Dendritic cell treated with granulocyte-macrophage colony-stimulating factor and Interleukin-4, amounts not matched to agents 40 ng/mL and 50 ng/mL, for 4 days (primary cell): ENCODE measurements at regions not wholly inside any gene's neighbourhood (a gene's known extent, or its start where the extent isn't known, plus 50 kb on each side); places are given as distances from the start of the nearest gene placed in this dataset.
"Not testable (repeated sequence)": the region's sequence is repeated elsewhere in the genome, so short reads cannot be mapped to it uniquely, and the experiment has no call there.

ENCODE experiments used
- H3K27ac Mint-ChIP-seq: one replicate; pipeline ENCODE4 v1.8.0; 2022; ENCODE audit warnings: mild to moderate bottlenecking, mixed read lengths
- H3K27me3 Mint-ChIP-seq: one replicate; pipeline ENCODE4 v1.8.0; 2022; ENCODE audit warnings: mild to moderate bottlenecking, mixed read lengths
- H3K36me3 Mint-ChIP-seq: one replicate; pipeline ENCODE4 v1.8.0; 2022; ENCODE audit warnings: low read depth, mixed read lengths
- H3K4me1 Mint-ChIP-seq: one replicate; pipeline ENCODE4 v1.8.0; 2022; ENCODE audit warnings: low read depth, mixed read lengths
- H3K4me3 Mint-ChIP-seq: one replicate; pipeline ENCODE4 v1.8.0; 2022; ENCODE audit warnings: mild to moderate bottlenecking, moderate library complexity, mixed read lengths
- H3K9me3 Mint-ChIP-seq: one replicate; pipeline ENCODE4 v1.8.0; 2022; ENCODE audit warnings: mixed read lengths
- intact Hi-C: fragments of 100-400 bp; cut with micrococcal nuclease; formaldehyde crosslinking; loops from one replicate; pipeline ENCODE4 v1.15.0; 2022

GRCh38 chr15:59923508-59923907, 80.6 kb upstream of the FOXB1 start:
- Mint-ChIP-seq H3K27me3 (no peaks in the 10 kb centered on the region), H3K36me3 (no peaks in the 10 kb centered on the region), H3K9me3 (no peaks in the 10 kb centered on the region), H3K4me3 (no peak overlapping the region), H3K4me1 (no peaks in the 10 kb centered on the region), H3K27ac (no peak overlapping the region)
- intact Hi-C loops, result no loop called here

DNA sequence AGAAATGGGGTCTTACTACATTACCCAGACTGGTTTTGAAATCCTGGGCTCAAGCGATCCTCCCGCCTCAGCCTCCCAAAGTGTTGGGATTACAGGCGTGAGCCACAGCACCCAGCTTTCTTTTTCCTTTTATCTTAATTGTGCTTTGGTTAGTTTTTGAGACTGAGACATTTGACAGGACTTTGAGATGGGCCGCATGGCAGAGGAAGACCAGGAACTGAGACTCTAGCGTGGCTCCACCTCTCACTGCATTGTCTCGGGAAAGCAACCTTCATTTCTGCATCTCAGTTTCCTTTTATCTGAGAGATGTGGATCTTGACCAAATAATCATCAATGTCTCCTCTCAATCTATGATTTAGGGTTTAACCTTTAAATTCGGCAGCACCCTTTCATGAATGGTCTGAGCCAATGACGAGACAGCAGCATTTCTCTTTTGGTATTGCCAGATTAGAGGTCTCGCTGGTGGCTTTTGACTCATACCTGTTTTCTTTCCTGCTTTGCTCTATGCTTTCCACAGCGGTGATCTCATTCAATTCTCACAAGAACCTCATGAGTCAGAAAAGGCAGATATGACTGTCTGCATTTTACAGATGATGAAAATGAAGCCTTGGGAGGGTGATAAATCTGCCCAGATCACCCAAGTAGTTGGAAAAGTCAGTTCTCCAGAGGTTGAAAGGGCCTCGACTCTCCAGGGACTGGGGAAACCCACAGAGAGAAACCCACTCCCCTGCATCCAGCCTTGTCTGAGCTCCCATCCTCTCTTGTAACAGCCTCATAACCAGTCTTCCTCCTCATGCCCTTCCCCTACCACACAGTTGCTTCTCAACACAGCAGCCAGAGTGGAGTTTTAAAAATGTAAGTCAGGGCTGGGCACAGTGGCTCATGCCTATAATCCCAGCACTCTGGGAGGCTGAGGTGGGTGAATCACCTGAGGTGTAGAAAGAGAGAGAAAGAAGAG, 84.8 kb upstream of the FOXB1 start:
- H3K4me3 Mint-ChIP-seq, result no peak overlapping the region
- H3K36me3 Mint-ChIP-seq, result no peaks in the 10 kb centered on the region
- H3K27ac Mint-ChIP-seq, result no peak overlapping the region
- H3K27me3 Mint-ChIP-seq, result peaks cover 7% of the 10 kb centered on the region
- intact Hi-C loops, result no loop called here
- H3K4me1 Mint-ChIP-seq, result no peaks in the 10 kb centered on the region
- H3K9me3 Mint-ChIP-seq, result no peaks in the 10 kb centered on the region

GRCh38 chr15:59917504-59918157, 86.5 kb upstream of the FOXB1 start:
- no peak overlapping the region for H3K27ac Mint-ChIP-seq
- no peaks in the 10 kb centered on the region for H3K9me3 Mint-ChIP-seq
- no peak overlapping the region for H3K4me3 Mint-ChIP-seq
- intact Hi-C loops, result loop anchor here (2.0 kb wide), 2 partner anchors 261 to 409 kb away; no protein-coding TSS in a partner anchor
- H3K27me3 Mint-ChIP-seq, result peaks cover 9% of the 10 kb centered on the region
- H3K36me3 Mint-ChIP-seq, result no peaks in the 10 kb centered on the region
- H3K4me1 Mint-ChIP-seq, result no peaks in the 10 kb centered on the region

GRCh38 chr15:59906046-59906445, 98.1 kb upstream of the FOXB1 start:
- no peaks in the 10 kb centered on the region for H3K36me3 Mint-ChIP-seq
- intact Hi-C loops, result no loop called here
- H3K4me1 Mint-ChIP-seq, result peaks cover 6% of the 10 kb centered on the region
- no peak overlapping the region for H3K27ac Mint-ChIP-seq
- H3K27me3 Mint-ChIP-seq, result peaks cover 13% of the 10 kb centered on the region
- H3K4me3 Mint-ChIP-seq, result no peak overlapping the region
- H3K9me3 Mint-ChIP-seq, result no peaks in the 10 kb centered on the region

- Mint-ChIP-seq H3K9me3 (no peaks in the 10 kb centered on the region), H3K4me3 (no peak overlapping the region), H3K27me3 (peaks cover 13% of the 10 kb centered on the region), H3K4me1 (peaks cover 6% of the 10 kb centered on the region), H3K27ac (no peak overlapping the region), H3K36me3 (no peaks in the 10 kb centered on the region)
- intact Hi-C loops, result no loop called here
Measured at GRCh38 chr15:59905176-59905575, 98.9 kb upstream of the FOXB1 start.

DNA sequence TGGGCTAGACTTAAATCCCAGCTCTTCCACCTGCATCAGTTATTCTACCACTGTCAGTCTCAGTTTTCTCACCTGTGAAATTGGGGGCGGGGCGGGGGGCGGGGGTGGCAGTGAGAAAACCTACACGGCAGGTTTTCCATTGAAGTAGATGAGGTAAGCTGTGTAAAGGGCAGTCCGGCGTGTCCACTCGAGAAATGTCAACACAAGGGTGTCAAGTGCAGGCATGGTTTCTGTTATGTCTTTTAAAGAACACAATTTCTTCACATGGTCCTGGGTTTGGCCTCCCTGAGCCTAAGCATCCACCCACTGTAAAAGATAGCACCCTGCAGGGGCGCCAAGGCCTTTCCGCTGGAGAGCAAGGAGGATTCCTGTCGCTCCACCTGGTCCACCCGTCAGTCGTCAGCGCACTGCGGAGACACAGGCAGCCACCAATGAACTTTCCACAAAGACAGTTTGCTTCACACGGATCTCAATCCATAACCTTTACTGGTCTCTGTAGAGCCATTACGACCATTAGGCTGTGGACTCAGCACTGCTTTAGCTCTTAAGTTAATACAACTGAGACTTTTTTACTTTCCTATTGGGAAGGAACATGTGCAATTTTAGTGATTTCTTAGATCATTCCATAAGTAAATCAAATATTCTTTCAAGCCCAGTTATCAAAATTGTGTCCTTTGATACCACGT, 99.5 kb upstream of the FOXB1 start:
- H3K4me3 Mint-ChIP-seq, result no peak overlapping the region
- no peaks in the 10 kb centered on the region for H3K9me3 Mint-ChIP-seq
- peaks cover 16% of the 10 kb centered on the region for H3K27me3 Mint-ChIP-seq
- H3K4me1 Mint-ChIP-seq, result peaks cover 6% of the 10 kb centered on the region
- H3K27ac Mint-ChIP-seq, result no peak overlapping the region
- intact Hi-C loops, result no loop called here
- no peaks in the 10 kb centered on the region for H3K36me3 Mint-ChIP-seq

- H3K27me3 Mint-ChIP-seq, result peaks cover 8% of the 10 kb centered on the region
- no peak overlapping the region for H3K4me3 Mint-ChIP-seq
- H3K27ac Mint-ChIP-seq, result no peak overlapping the region
- H3K36me3 Mint-ChIP-seq, result no peaks in the 10 kb centered on the region
- H3K9me3 Mint-ChIP-seq, result no peaks in the 10 kb centered on the region
- no peaks in the 10 kb centered on the region for H3K4me1 Mint-ChIP-seq
- intact Hi-C loops, result no loop called here
Measured at GRCh38 chr15:59896663-59897074, 107.4 kb upstream of the FOXB1 start.

- Mint-ChIP-seq H3K4me1 (no peaks in the 10 kb centered on the region), H3K9me3 (no peaks in the 10 kb centered on the region), H3K27ac (no peak overlapping the region), H3K27me3 (peaks cover 5% of the 10 kb centered on the region), H3K36me3 (no peaks in the 10 kb centered on the region), H3K4me3 (no peak overlapping the region)
- intact Hi-C loops, result no loop called here
Measured at GRCh38 chr15:59894835-59895234, 109.3 kb upstream of the FOXB1 start.

DNA sequence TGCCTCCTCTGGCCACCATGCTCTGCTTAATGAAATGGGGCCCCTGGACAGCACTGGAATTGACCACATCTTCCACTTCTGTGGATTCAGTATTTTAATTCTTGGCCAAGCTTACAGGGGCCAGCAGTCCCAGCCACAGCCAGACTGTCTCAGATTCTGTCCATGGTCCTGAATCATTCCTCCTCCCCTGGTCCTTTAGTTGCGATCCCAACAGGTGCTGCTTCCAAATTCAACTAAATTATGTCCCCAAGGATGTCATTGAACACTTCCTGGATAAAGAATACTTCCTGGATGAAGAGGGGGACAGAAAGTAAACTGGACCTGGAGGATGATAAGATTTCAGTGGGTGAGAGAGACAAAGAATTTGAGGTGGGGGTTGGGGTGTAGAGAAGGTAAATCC, 111.1 kb upstream of the FOXB1 start:
- H3K4me1 Mint-ChIP-seq, result no peaks in the 10 kb centered on the region
- no peak overlapping the region for H3K27ac Mint-ChIP-seq
- H3K36me3 Mint-ChIP-seq, result no peaks in the 10 kb centered on the region
- H3K27me3 Mint-ChIP-seq, result peaks cover 3% of the 10 kb centered on the region
- H3K4me3 Mint-ChIP-seq, result no peak overlapping the region
- intact Hi-C loops, result no loop called here
- no peaks in the 10 kb centered on the region for H3K9me3 Mint-ChIP-seq

- H3K36me3 Mint-ChIP-seq, intact Hi-C loops, H3K27ac Mint-ChIP-seq, H3K4me3 Mint-ChIP-seq, H3K4me1 Mint-ChIP-seq, H3K9me3 Mint-ChIP-seq: not testable (repeated sequence)
- peaks cover 15% of the 10 kb centered on the region for H3K27me3 Mint-ChIP-seq
Measured at GRCh38 chr15:59887870-59888269, 116.2 kb upstream of the FOXB1 start.

GRCh38 chr15:59887211-59887610, 116.9 kb upstream of the FOXB1 start:
- Mint-ChIP-seq H3K27me3 (peaks cover 14% of the 10 kb centered on the region), H3K9me3 (no peaks in the 10 kb centered on the region), H3K36me3 (no peaks in the 10 kb centered on the region), H3K4me1 (no peaks in the 10 kb centered on the region), H3K4me3 (no peak overlapping the region), H3K27ac (no peak overlapping the region)
- intact Hi-C loops, result no loop called here

GRCh38 chr15:59886441-59886840, 117.7 kb upstream of the FOXB1 start:
- intact Hi-C loops, result no loop called here
- H3K36me3 Mint-ChIP-seq, result no peaks in the 10 kb centered on the region

DNA sequence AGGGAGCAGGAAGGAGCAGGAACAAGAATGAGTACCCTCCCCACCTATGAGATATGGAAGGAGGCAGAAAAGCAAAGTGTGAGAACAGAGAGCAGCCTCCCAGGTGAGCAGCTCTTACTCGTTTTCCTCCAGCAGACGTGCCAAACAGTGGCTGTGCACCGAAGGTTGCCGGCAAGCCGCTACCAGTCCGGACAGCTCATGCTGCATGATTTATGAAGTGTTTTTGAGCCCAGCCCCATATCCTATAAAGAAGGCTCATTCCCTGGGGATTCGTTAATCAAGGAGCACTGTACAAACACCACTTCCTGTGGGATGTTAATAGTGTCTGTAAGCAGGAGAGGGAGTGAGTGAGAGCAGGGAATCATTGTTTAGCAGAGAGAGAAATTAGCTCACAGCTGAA, 118.3 kb upstream of the FOXB1 start:
- Mint-ChIP-seq H3K36me3 (no peaks in the 10 kb centered on the region), H3K4me1 (no peaks in the 10 kb centered on the region), H3K27ac (no peak overlapping the region), H3K4me3 (no peak overlapping the region), H3K9me3 (no peaks in the 10 kb centered on the region), H3K27me3 (peaks cover 14% of the 10 kb centered on the region)
- intact Hi-C loops, result no loop called here

More at GRCh38 chr15:59886441-59886840, 117.7 kb upstream of the FOXB1 start:
- H3K4me3 Mint-ChIP-seq, result no peak overlapping the region
- H3K27me3 Mint-ChIP-seq, result peaks cover 14% of the 10 kb centered on the region
- no peaks in the 10 kb centered on the region for H3K4me1 Mint-ChIP-seq
- H3K27ac Mint-ChIP-seq, result no peak overlapping the region
- H3K9me3 Mint-ChIP-seq, result no peaks in the 10 kb centered on the region
